H1 (cell line): ENCODE measurements at regions not wholly inside any gene's neighbourhood (a gene's known extent, or its start where the extent isn't known, plus 50 kb on each side); places are given as distances from the start of the nearest gene placed in this dataset.

Experiments used
- CTCF ChIA-PET: fragments of 300-600 bp; sonication (Branson Sonifier 250); formaldehyde crosslinking; loops from one replicate; lab custom pipeline; 2021; ENCODE audit not compliant: partially characterized antibody; lab: Charles Lee
- POLR2A ChIA-PET: fragments of 300-600 bp; sonication (Branson Sonifier 250); formaldehyde crosslinking; loops from one replicate; lab custom pipeline; 2021; ENCODE audit warnings: inconsistent platforms; ENCODE audit not compliant: partially characterized antibody; lab: Charles Lee
- DNase-seq, 2 experiments: peaks; one replicate each; pipeline versions ENCODE4 v3.0.0 to v3.0.0-alpha.2; 2010 to 2022; ENCODE audit warnings: low spot score in 2 of 2, low read depth in 1 of 2, mixed read lengths in 1 of 2
- FAIRE-seq: peaks from 2 replicates; lab custom pipeline; 2011; peaks lifted over from hg19 to GRCh38; lab: Jason Lieb, UNC
- H2AFZ ChIP-seq: 2 replicates; pipeline ENCODE4 v1.8.1; 2012; ENCODE audit warnings: low read length, inconsistent platforms
- H2AK5ac ChIP-seq: 2 replicates; pipeline ENCODE4 v1.6.1; 2013; ENCODE audit warnings: low read depth, low read length
- H2BK120ac ChIP-seq: replicated peaks from 2 replicates; pipeline ENCODE3; 2013; ENCODE audit warnings: low read depth, low read length, inconsistent platforms
- H2BK12ac ChIP-seq: 2 replicates; pipeline ENCODE4 v1.6.1; 2013; ENCODE audit warnings: low read depth, low read length
- H2BK15ac ChIP-seq: 2 replicates; pipeline ENCODE4 v1.6.1; 2013; ENCODE audit warnings: low read length
- H2BK20ac ChIP-seq: 2 replicates; pipeline ENCODE4 v1.6.1; 2013; ENCODE audit warnings: low read length
- H2BK5ac ChIP-seq: 2 replicates; pipeline ENCODE4 v1.6.1; 2013; ENCODE audit warnings: low read depth, low read length
- H3K14ac ChIP-seq: 2 replicates; pipeline ENCODE4 v1.6.1; 2013; ENCODE audit warnings: inconsistent platforms; ENCODE audit not compliant: insufficient read length
- H3K18ac ChIP-seq: 2 replicates; pipeline ENCODE4 v1.6.1; 2013; ENCODE audit warnings: low read length; ENCODE audit errors: extremely low read depth
- H3K23ac ChIP-seq: 2 replicates; pipeline ENCODE4 v1.6.1; 2013; ENCODE audit warnings: inconsistent platforms; ENCODE audit not compliant: insufficient read length
- H3K23me2 ChIP-seq: 2 replicates; pipeline ENCODE4 v1.6.1; 2013; ENCODE audit warnings: low read depth, low read length
- H3K27ac ChIP-seq: 2 replicates; pipeline ENCODE4 v1.6.1; 2011; ENCODE audit warnings: low read depth, low read length, inconsistent platforms
- H3K27me3 ChIP-seq, 4 experiments: replicated peaks in 1 of 4; 1 replicate in 1 of 4; 2 replicates in 3 of 4; pipeline versions ENCODE4 v1.6.1 to v1.8.1; 2011 to 2013; ENCODE audit warnings: low read length in 3 of 4, mild to moderate bottlenecking in 3 of 4, inconsistent platforms in 2 of 4, mixed read lengths in 2 of 4, moderate library complexity in 1 of 4; ENCODE audit not compliant: control insufficient read depth in 3 of 4, insufficient read depth in 3 of 4; ENCODE audit errors: extremely low read depth in 1 of 4
- H3K36me3 ChIP-seq, 4 experiments: 2 replicates each; pipeline versions ENCODE4 v1.6.1 to v1.8.1; 2011 to 2013; ENCODE audit warnings: mild to moderate bottlenecking in 4 of 4, low read length in 3 of 4, moderate library complexity in 2 of 4, control low read depth in 1 of 4, inconsistent platforms in 1 of 4; ENCODE audit not compliant: insufficient read depth in 4 of 4, control insufficient read depth in 2 of 4
- H3K4ac ChIP-seq: replicated peaks from 2 replicates; pipeline ENCODE3; 2013; ENCODE audit warnings: low read length, low read depth, mixed read lengths, inconsistent platforms; ENCODE audit not compliant: insufficient read length
- H3K4me1 ChIP-seq, 4 experiments: replicated peaks in 1 of 4; 1 replicate in 1 of 4; 2 replicates in 3 of 4; pipeline versions ENCODE4 v1.6.1 to v1.8.1; 2011 to 2013; ENCODE audit warnings: low read length in 3 of 4, inconsistent platforms in 2 of 4, mixed read lengths in 1 of 4; ENCODE audit not compliant: insufficient read depth in 4 of 4, control insufficient read depth in 3 of 4
- H3K4me2 ChIP-seq, 2 experiments: 2 replicates each; pipeline versions ENCODE4 v1.6.1 to v1.8.1; 2011 to 2013; ENCODE audit warnings: low read depth in 2 of 2, low read length in 2 of 2, control low read depth in 1 of 2, inconsistent platforms in 1 of 2, mild to moderate bottlenecking in 1 of 2; ENCODE audit not compliant: insufficient read depth in 1 of 2
- H3K4me3 ChIP-seq, 4 experiments: fragments of 200-600, 300-600 bp in 1 of 4; sonication (generic), shearing (Covaris generic), sonication (Bioruptor Twin) in 1 of 4; 2 replicates each; pipeline versions ENCODE4 v1.5.1 to v1.8.1; 2011 to 2016; ENCODE audit warnings: low read length in 4 of 4, low read depth in 3 of 4, control low read depth in 2 of 4, inconsistent platforms in 2 of 4, mild to moderate bottlenecking in 2 of 4, mixed read lengths in 1 of 4, moderate library complexity in 1 of 4; ENCODE audit not compliant: insufficient read depth in 2 of 4; ENCODE audit errors: extremely low read depth in 1 of 4
- H3K56ac ChIP-seq: replicated peaks from 2 replicates; pipeline ENCODE3; 2013; ENCODE audit warnings: low read depth, mild to moderate bottlenecking, mixed read lengths, low read length, inconsistent platforms; ENCODE audit not compliant: insufficient read length
- H3K79me1 ChIP-seq: 2 replicates; pipeline ENCODE4 v1.6.1; 2013; ENCODE audit warnings: low read depth, low read length, control low read depth
- H3K79me2 ChIP-seq, 2 experiments: 2 replicates each; pipeline versions ENCODE4 v1.6.1 to v1.8.1; 2012 to 2013; ENCODE audit warnings: low read length in 2 of 2, mild to moderate bottlenecking in 2 of 2, inconsistent platforms in 1 of 2; ENCODE audit not compliant: insufficient read depth in 2 of 2, control insufficient read depth in 1 of 2
- H3K9ac ChIP-seq, 4 experiments: replicated peaks in 1 of 4; 1 replicate in 1 of 4; 2 replicates in 3 of 4; pipeline versions ENCODE4 v1.6.1 to v1.8.1; 2011 to 2013; ENCODE audit warnings: low read depth in 3 of 4, low read length in 3 of 4, control low read depth in 2 of 4, mild to moderate bottlenecking in 2 of 4, moderate library complexity in 2 of 4, inconsistent platforms in 1 of 4; ENCODE audit errors: extremely low read depth in 1 of 4
- H3K9me3 ChIP-seq, 2 experiments: 2 replicates each; pipeline versions ENCODE4 v1.6.1 to v1.8.1; 2012 to 2013; ENCODE audit warnings: mild to moderate bottlenecking in 2 of 2, moderate library complexity in 2 of 2, control low read depth in 1 of 2, inconsistent platforms in 1 of 2, low read depth in 1 of 2, low read length in 1 of 2, mixed read lengths in 1 of 2; ENCODE audit not compliant: insufficient read depth in 2 of 2
- H4K20me1 ChIP-seq, 2 experiments: replicated peaks in 1 of 2; 2 replicates each; pipeline versions ENCODE3 to v1.8.1; 2011 to 2013; ENCODE audit warnings: inconsistent platforms in 2 of 2, low read length in 2 of 2, mild to moderate bottlenecking in 1 of 2; ENCODE audit not compliant: insufficient read depth in 2 of 2, control insufficient read depth in 1 of 2
- H4K5ac ChIP-seq: 2 replicates; pipeline ENCODE4 v1.6.1; 2013; ENCODE audit warnings: low read length, low read depth, mixed read lengths, inconsistent platforms; ENCODE audit not compliant: insufficient read length
- H4K8ac ChIP-seq: 2 replicates; pipeline ENCODE4 v1.8.0; 2013; ENCODE audit warnings: mild to moderate bottlenecking, moderate library complexity, low read length, inconsistent platforms; ENCODE audit not compliant: insufficient read depth; ENCODE audit errors: extremely low read depth
- H4K91ac ChIP-seq: replicated peaks from 2 replicates; pipeline ENCODE3; 2013; ENCODE audit warnings: low read length, mixed read lengths, inconsistent platforms; ENCODE audit not compliant: insufficient read length
- HDAC6 ChIP-seq: IDR thresholded peaks from one replicate; pipeline ENCODE4 v1.7.1; 2012; ENCODE audit warnings: low read depth, mild to moderate bottlenecking, inconsistent platforms, low read length, moderate library complexity
- POLR2AphosphoS5 ChIP-seq: IDR thresholded peaks from 2 replicates; pipeline ENCODE4 v1.6.1; 2011; ENCODE audit warnings: low read depth, low read length
- SIX5 ChIP-seq: IDR thresholded peaks from 2 replicates; pipeline ENCODE4 v1.6.1; 2011; ENCODE audit warnings: mild to moderate bottlenecking, low read depth, low read length
- TAF7 ChIP-seq: optimal IDR thresholded peaks from 2 replicates; pipeline ENCODE3; 2011; ENCODE audit warnings: low read depth, mild to moderate bottlenecking, inconsistent platforms, low read length, moderate library complexity, borderline replicate concordance
- WGBS, 2 experiments: shearing (Covaris generic) in 1 of 2; methylation state at CpG; one replicate each; pipeline versions ENCODE4 v1.1.6 to v1.1.7; 2013 to 2015; ENCODE audit warnings: low lambda C conversion rate in 2 of 2, mixed read lengths in 2 of 2, inconsistent platforms in 1 of 2, low coverage in 1 of 2, missing lambda C conversion rate in 1 of 2; ENCODE audit not compliant: insufficient replicate concordance in 2 of 2, insufficient coverage in 1 of 2, insufficient read length in 1 of 2; ENCODE audit errors: extremely low coverage in 1 of 2, missing lambda C conversion rate in 1 of 2; 5-methylcytosine and 5-hydroxymethylcytosine counted together

DNA sequence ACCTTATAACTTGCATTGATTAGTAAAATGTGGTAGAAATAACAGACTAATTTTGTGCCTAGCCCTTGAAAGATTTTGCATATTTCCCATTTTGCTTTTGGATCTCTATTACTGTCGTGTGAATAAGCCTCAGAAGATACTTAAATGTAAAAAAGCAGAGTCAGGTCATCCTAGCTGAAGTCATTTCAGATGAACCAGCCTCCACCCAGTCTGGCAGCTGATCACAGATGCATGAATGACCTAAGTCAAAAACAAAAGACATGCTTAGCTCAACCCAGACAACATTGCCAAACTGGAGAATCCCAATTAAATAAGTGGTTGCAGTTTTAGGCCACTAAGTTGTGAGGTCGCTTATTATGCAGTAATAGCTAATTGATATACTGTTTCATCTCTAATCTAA is 349.9 kb downstream of the C12orf50 start:
- Histone ChIP-seq H3K36me3 (no peaks in the 10 kb centered on the region), H4K8ac (no peak overlapping the region), H2AFZ (no peak overlapping the region), H3K4me2 (no peak overlapping the region), H3K79me1 (no peaks in the 10 kb centered on the region), H3K9ac (no peak overlapping the region), H3K18ac (no peak overlapping the region), H3K4ac (no peak overlapping the region), H3K23ac (no peak overlapping the region), H3K27ac (no peak overlapping the region), H4K20me1 (no peaks in the 10 kb centered on the region), H2BK20ac (no peak overlapping the region), H3K23me2 (no peaks in the 10 kb centered on the region), H3K56ac (no peak overlapping the region), H2BK5ac (no peak overlapping the region), H3K9me3 (no peaks in the 10 kb centered on the region), H3K14ac (no peak overlapping the region), H2BK12ac (no peak overlapping the region), H4K5ac (no peak overlapping the region), H4K91ac (no peak overlapping the region), H3K27me3 (no peaks in the 10 kb centered on the region), H3K79me2 (no peaks in the 10 kb centered on the region), H3K4me1 (no peaks in the 10 kb centered on the region), H2BK15ac (no peak overlapping the region), H2AK5ac (no peak overlapping the region), H2BK120ac (no peak overlapping the region), H3K4me3 (no peak overlapping the region)
- ChIA-PET CTCF (no interaction called here), POLR2A (no interaction called here)
- 91% methylated on average over 2 of the region's 2 CpGs; no CpG with 5 or more reads in 1 of the 2 experiments for WGBS, 2 experiments
- no peak for FAIRE-seq
- DNase-seq = no peak
- TF ChIP-seq POLR2AphosphoS5 (no peak), TAF7 (no peak), HDAC6 (no peak), SIX5 (no peak)
